Upper lobe of left lung (tissue), 4 donors: ENCODE measurements at regions not wholly inside any gene's neighbourhood (a gene's known extent, or its start where the extent isn't known, plus 50 kb on each side); places are given as distances from the start of the nearest gene placed in this dataset.

Source experiments
- EP300 ChIP-seq, 4 donors: sonication (generic); formaldehyde crosslinking; IDR thresholded peaks; one replicate each; pipeline ENCODE4 v1.5.1; 2017; ENCODE audit warnings: antibody characterized with exemption in 4 of 4, control low read depth in 2 of 4
- POLR2A ChIP-seq, 4 donors: fragments of 450-650 bp; IDR thresholded peaks; one replicate each; pipeline ENCODE4 v1.5.1; 2016 to 2017; ENCODE audit warnings: antibody characterized with exemption in 4 of 4, mild to moderate bottlenecking in 2 of 4
- POLR2AphosphoS5 ChIP-seq, 2 donors: sonication (generic); formaldehyde crosslinking; IDR thresholded peaks; one replicate each; pipeline ENCODE4 v1.5.1; 2017; ENCODE audit warnings: antibody characterized with exemption in 2 of 2
- TF ChIP-seq, protein P1 (sequence below), 6 experiments: fragments of 450-650 bp in 4 of 6; fragments of 200-600 bp in 2 of 6; sonication (generic) in 2 of 6; IDR thresholded peaks; one replicate each; pipeline ENCODE4 v1.5.1; 2016 to 2019; ENCODE audit warnings: antibody characterized with exemption in 6 of 6

DNA sequence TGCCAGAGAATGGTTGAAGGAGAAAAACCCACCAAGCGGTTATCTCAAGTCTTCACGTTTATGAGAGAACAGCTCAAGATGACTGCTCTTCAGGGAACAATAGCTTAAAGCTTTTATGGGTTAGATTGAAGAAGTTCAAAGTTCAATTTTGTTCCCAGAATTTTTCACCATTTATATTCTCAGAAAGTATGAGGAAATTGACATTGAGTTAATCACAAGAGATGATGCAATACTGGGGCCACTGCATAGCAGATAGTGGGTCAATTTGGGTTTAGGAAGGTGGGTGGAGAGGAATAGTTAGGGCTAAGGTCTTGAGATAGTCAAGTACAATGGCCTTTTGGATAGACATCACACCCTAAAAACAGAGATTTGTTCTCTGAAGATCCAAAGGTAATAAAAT lies 539.3 kb downstream of the SQOR start:
- TF ChIP-seq POLR2A (IDR thresholded peaks at IDR 0.05): no peak
- TF ChIP-seq POLR2AphosphoS5 (IDR thresholded peaks at IDR 0.05): no peak
- TF ChIP-seq, protein P1, sequence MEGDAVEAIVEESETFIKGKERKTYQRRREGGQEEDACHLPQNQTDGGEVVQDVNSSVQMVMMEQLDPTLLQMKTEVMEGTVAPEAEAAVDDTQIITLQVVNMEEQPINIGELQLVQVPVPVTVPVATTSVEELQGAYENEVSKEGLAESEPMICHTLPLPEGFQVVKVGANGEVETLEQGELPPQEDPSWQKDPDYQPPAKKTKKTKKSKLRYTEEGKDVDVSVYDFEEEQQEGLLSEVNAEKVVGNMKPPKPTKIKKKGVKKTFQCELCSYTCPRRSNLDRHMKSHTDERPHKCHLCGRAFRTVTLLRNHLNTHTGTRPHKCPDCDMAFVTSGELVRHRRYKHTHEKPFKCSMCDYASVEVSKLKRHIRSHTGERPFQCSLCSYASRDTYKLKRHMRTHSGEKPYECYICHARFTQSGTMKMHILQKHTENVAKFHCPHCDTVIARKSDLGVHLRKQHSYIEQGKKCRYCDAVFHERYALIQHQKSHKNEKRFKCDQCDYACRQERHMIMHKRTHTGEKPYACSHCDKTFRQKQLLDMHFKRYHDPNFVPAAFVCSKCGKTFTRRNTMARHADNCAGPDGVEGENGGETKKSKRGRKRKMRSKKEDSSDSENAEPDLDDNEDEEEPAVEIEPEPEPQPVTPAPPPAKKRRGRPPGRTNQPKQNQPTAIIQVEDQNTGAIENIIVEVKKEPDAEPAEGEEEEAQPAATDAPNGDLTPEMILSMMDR (IDR thresholded peaks at IDR 0.05): no peak
- TF ChIP-seq EP300 (IDR thresholded peaks at IDR 0.05): no peak
